ENCODE measurements at regions not wholly inside any gene's neighbourhood (a gene's known extent, or its start where the extent isn't known, plus 50 kb on each side); places are given as distances from the start of the nearest gene placed in this dataset.

GRCh38 chr4:74661427-74662201 lies 132.7 kb downstream of the BTC start:
- H3K36me3 ChIP-seq (ENCODE audit: insufficient read depth, low read length) = no peaks in the 10 kb centered on the region
- no peak overlapping the region for H3K4me2 ChIP-seq (ENCODE audit: low read depth, low read length, poor library complexity, severe bottlenecking)
- no peaks in the 10 kb centered on the region for H3K79me2 ChIP-seq (ENCODE audit: low read length)
- DNase-seq = no peak
- H4K20me1 ChIP-seq (ENCODE audit: insufficient read depth, low read depth, low read length) = no peaks in the 10 kb centered on the region
- no peak overlapping the region for H3K27ac ChIP-seq (ENCODE audit: low read length)
- H3K9me3 ChIP-seq (ENCODE audit: low read length) = no peaks in the 10 kb centered on the region
- H3K4me3 ChIP-seq (ENCODE audit: low read length) = no peak overlapping the region
- no peak overlapping the region for H2AFZ ChIP-seq (ENCODE audit: low read length)
- H3K9ac ChIP-seq (ENCODE audit: low read length) = no peak overlapping the region
- no peaks in the 10 kb centered on the region for H3K4me1 ChIP-seq (ENCODE audit: low read length)
- no peaks in the 10 kb centered on the region for H3K27me3 ChIP-seq (ENCODE audit: low read length)
- no peaks in the 10 kb centered on the region for H3K9me2 ChIP-seq (replicated peaks; ENCODE audit: insufficient read depth, low read length)

- no peaks in the 10 kb centered on the region for H3K79me2 ChIP-seq (ENCODE audit: low read length)
- H3K27me3 ChIP-seq (ENCODE audit: low read length) = no peaks in the 10 kb centered on the region
- no peak overlapping the region for H3K9ac ChIP-seq (ENCODE audit: low read length)
- H3K36me3 ChIP-seq (ENCODE audit: insufficient read depth, low read length) = no peaks in the 10 kb centered on the region
- no peak overlapping the region for H3K27ac ChIP-seq (ENCODE audit: low read length)
- H3K4me2 ChIP-seq (ENCODE audit: low read depth, low read length, poor library complexity, severe bottlenecking) = no peak overlapping the region
- H3K4me3 ChIP-seq (ENCODE audit: low read length) = no peak overlapping the region
- 0 out of 2 replicates have a peak, but pooled peaks cover 3% of the 10 kb centered on the region for H4K20me1 ChIP-seq (ENCODE audit: insufficient read depth, low read depth, low read length)
- H3K9me2 ChIP-seq (replicated peaks; ENCODE audit: insufficient read depth, low read length) = no peaks in the 10 kb centered on the region
- DNase-seq = no peak
- H2AFZ ChIP-seq (ENCODE audit: low read length) = no peak overlapping the region
- H3K9me3 ChIP-seq (ENCODE audit: low read length) = no peaks in the 10 kb centered on the region
- H3K4me1 ChIP-seq (ENCODE audit: low read length) = no peaks in the 10 kb centered on the region
Measured at GRCh38 chr4:74663631-74664030, 130.7 kb downstream of the BTC start.

- Histone ChIP-seq H3K36me3 (ENCODE audit: insufficient read depth, low read length) (no peaks in the 10 kb centered on the region), H3K4me1 (ENCODE audit: low read length) (no peaks in the 10 kb centered on the region), H3K9me2 (replicated peaks; ENCODE audit: insufficient read depth, low read length) (no peaks in the 10 kb centered on the region), H3K9ac (ENCODE audit: low read length) (no peak overlapping the region), H3K4me2 (ENCODE audit: low read depth, low read length, poor library complexity, severe bottlenecking) (no peak overlapping the region), H2AFZ (ENCODE audit: low read length) (no peak overlapping the region), H3K27me3 (ENCODE audit: low read length) (no peaks in the 10 kb centered on the region), H3K4me3 (ENCODE audit: low read length) (no peak overlapping the region), H4K20me1 (ENCODE audit: insufficient read depth, low read depth, low read length) (0 out of 2 replicates have a peak, but pooled peaks cover 3% of the 10 kb centered on the region), H3K9me3 (ENCODE audit: low read length) (no peaks in the 10 kb centered on the region), H3K79me2 (ENCODE audit: low read length) (no peaks in the 10 kb centered on the region), H3K27ac (ENCODE audit: low read length) (no peak overlapping the region)
- DNase-seq = no peak
Measured at GRCh38 chr4:74665346-74665745, 129.0 kb downstream of the BTC start.

- Histone ChIP-seq H3K36me3 (ENCODE audit: insufficient read depth, low read length) (no peaks in the 10 kb centered on the region), H3K9me3 (ENCODE audit: low read length) (no peaks in the 10 kb centered on the region), H3K4me3 (ENCODE audit: low read length) (no peak overlapping the region), H3K9me2 (replicated peaks; ENCODE audit: insufficient read depth, low read length) (no peaks in the 10 kb centered on the region), H3K9ac (ENCODE audit: low read length) (no peak overlapping the region), H3K27me3 (ENCODE audit: low read length) (no peaks in the 10 kb centered on the region), H3K4me1 (ENCODE audit: low read length) (no peaks in the 10 kb centered on the region), H3K4me2 (ENCODE audit: low read depth, low read length, poor library complexity, severe bottlenecking) (no peak overlapping the region), H4K20me1 (ENCODE audit: insufficient read depth, low read depth, low read length) (0 out of 2 replicates have a peak, but pooled peaks cover 3% of the 10 kb centered on the region), H3K27ac (ENCODE audit: low read length) (no peak overlapping the region), H3K79me2 (ENCODE audit: low read length) (no peaks in the 10 kb centered on the region), H2AFZ (ENCODE audit: low read length) (no peak overlapping the region)
- no peak for DNase-seq
Measured at GRCh38 chr4:74665876-74666275, 128.4 kb downstream of the BTC start.

- no peaks in the 10 kb centered on the region for H3K79me2 ChIP-seq (ENCODE audit: low read length)
- no peaks in the 10 kb centered on the region for H3K9me3 ChIP-seq (ENCODE audit: low read length)
- H2AFZ ChIP-seq (ENCODE audit: low read length) = no peak overlapping the region
- no peak overlapping the region for H3K9ac ChIP-seq (ENCODE audit: low read length)
- no peaks in the 10 kb centered on the region for H3K4me1 ChIP-seq (ENCODE audit: low read length)
- H3K9me2 ChIP-seq (replicated peaks; ENCODE audit: insufficient read depth, low read length) = no peaks in the 10 kb centered on the region
- DNase-seq = no peak
- no peak overlapping the region for H3K4me2 ChIP-seq (ENCODE audit: low read depth, low read length, poor library complexity, severe bottlenecking)
- no peak overlapping the region for H3K27ac ChIP-seq (ENCODE audit: low read length)
- no peaks in the 10 kb centered on the region for H3K36me3 ChIP-seq (ENCODE audit: insufficient read depth, low read length)
- no peak overlapping the region for H3K4me3 ChIP-seq (ENCODE audit: low read length)
- no peaks in the 10 kb centered on the region for H3K27me3 ChIP-seq (ENCODE audit: low read length)
- H4K20me1 ChIP-seq (ENCODE audit: insufficient read depth, low read depth, low read length) = 0 out of 2 replicates have a peak, but pooled peaks cover 3% of the 10 kb centered on the region
Measured at GRCh38 chr4:74667438-74667837, 126.9 kb downstream of the BTC start.

GRCh38 chr4:74667944-74668343 lies 126.4 kb downstream of the BTC start:
- no peak overlapping the region for H3K27ac ChIP-seq (ENCODE audit: low read length)
- H3K9me2 ChIP-seq (replicated peaks; ENCODE audit: insufficient read depth, low read length) = no peaks in the 10 kb centered on the region
- DNase-seq = no peak
- H3K9ac ChIP-seq (ENCODE audit: low read length) = no peak overlapping the region
- H3K79me2 ChIP-seq (ENCODE audit: low read length) = no peaks in the 10 kb centered on the region
- H3K4me1 ChIP-seq (ENCODE audit: low read length) = no peaks in the 10 kb centered on the region
- H3K27me3 ChIP-seq (ENCODE audit: low read length) = no peaks in the 10 kb centered on the region
- H2AFZ ChIP-seq (ENCODE audit: low read length) = no peak overlapping the region
- H3K9me3 ChIP-seq (ENCODE audit: low read length) = no peaks in the 10 kb centered on the region
- no peak overlapping the region for H3K4me3 ChIP-seq (ENCODE audit: low read length)
- H3K4me2 ChIP-seq (ENCODE audit: low read depth, low read length, poor library complexity, severe bottlenecking) = no peak overlapping the region
- H4K20me1 ChIP-seq (ENCODE audit: insufficient read depth, low read depth, low read length) = 0 out of 2 replicates have a peak, but pooled peaks cover 3% of the 10 kb centered on the region
- no peaks in the 10 kb centered on the region for H3K36me3 ChIP-seq (ENCODE audit: insufficient read depth, low read length)

GRCh38 chr4:74669702-74670101 lies 124.6 kb downstream of the BTC start:
- no peak overlapping the region for H2AFZ ChIP-seq (ENCODE audit: low read length)
- peaks cover 2% of the 10 kb centered on the region; the same call in 1 of the 2 replicates for H3K4me1 ChIP-seq (ENCODE audit: low read length)
- H3K9ac ChIP-seq (ENCODE audit: low read length) = no peak overlapping the region
- no peak overlapping the region for H3K4me3 ChIP-seq (ENCODE audit: low read length)
- H3K27me3 ChIP-seq (ENCODE audit: low read length) = no peaks in the 10 kb centered on the region
- DNase-seq = no peak
- no peaks in the 10 kb centered on the region for H3K9me2 ChIP-seq (replicated peaks; ENCODE audit: insufficient read depth, low read length)
- 0 out of 2 replicates have a peak, but pooled peaks cover 3% of the 10 kb centered on the region for H4K20me1 ChIP-seq (ENCODE audit: insufficient read depth, low read depth, low read length)
- H3K27ac ChIP-seq (ENCODE audit: low read length) = no peak overlapping the region
- no peaks in the 10 kb centered on the region for H3K36me3 ChIP-seq (ENCODE audit: insufficient read depth, low read length)
- no peaks in the 10 kb centered on the region for H3K9me3 ChIP-seq (ENCODE audit: low read length)
- H3K79me2 ChIP-seq (ENCODE audit: low read length) = no peaks in the 10 kb centered on the region
- H3K4me2 ChIP-seq (ENCODE audit: low read depth, low read length, poor library complexity, severe bottlenecking) = no peak overlapping the region

- no peaks in the 10 kb centered on the region for H3K9me2 ChIP-seq (replicated peaks; ENCODE audit: insufficient read depth, low read length)
- H3K9me3 ChIP-seq (ENCODE audit: low read length) = no peaks in the 10 kb centered on the region
- no peak overlapping the region for H2AFZ ChIP-seq (ENCODE audit: low read length)
- H3K36me3 ChIP-seq (ENCODE audit: insufficient read depth, low read length) = no peaks in the 10 kb centered on the region
- no peaks in the 10 kb centered on the region for H3K79me2 ChIP-seq (ENCODE audit: low read length)
- H3K27ac ChIP-seq (ENCODE audit: low read length) = no peak overlapping the region
- H3K4me1 ChIP-seq (ENCODE audit: low read length) = peaks cover 6% of the 10 kb centered on the region; the same call in 1 of the 2 replicates
- H3K4me2 ChIP-seq (ENCODE audit: low read depth, low read length, poor library complexity, severe bottlenecking) = no peak overlapping the region
- DNase-seq = no peak
- H3K27me3 ChIP-seq (ENCODE audit: low read length) = no peaks in the 10 kb centered on the region
- H3K4me3 ChIP-seq (ENCODE audit: low read length) = no peak overlapping the region
- H4K20me1 ChIP-seq (ENCODE audit: insufficient read depth, low read depth, low read length) = 0 out of 2 replicates have a peak, but pooled peaks cover 3% of the 10 kb centered on the region
- H3K9ac ChIP-seq (ENCODE audit: low read length) = no peak overlapping the region
Measured at GRCh38 chr4:74670583-74670982, 123.7 kb downstream of the BTC start.

All from Karpas-422 (cell line).